Liver (tissue), 3 donors: ENCODE measurements at regions not wholly inside any gene's neighbourhood (a gene's known extent, or its start where the extent isn't known, plus 50 kb on each side); places are given as distances from the start of the nearest gene placed in this dataset.

Source experiments
- GABPA ChIP-seq, 2 donors: IDR thresholded peaks in 1 of 2; conservative IDR thresholded peaks in 1 of 2; 2 replicates each; pipeline ENCODE4 v1.6.1; 2016; ENCODE audit warnings: antibody characterized with exemption in 2 of 2, mild to moderate bottlenecking in 1 of 2, moderate library complexity in 1 of 2
- MAX ChIP-seq: IDR thresholded peaks from 2 replicates; pipeline ENCODE4 v1.6.1; 2016; ENCODE audit warnings: antibody characterized with exemption
- RXRA ChIP-seq, 2 donors: IDR thresholded peaks; 2 replicates each; pipeline ENCODE4 v1.6.1; 2017 to 2018; ENCODE audit warnings: antibody characterized with exemption in 2 of 2, mild to moderate bottlenecking in 1 of 2
- YY1 ChIP-seq: IDR thresholded peaks from 2 replicates; pipeline ENCODE4 v1.6.1; 2016; ENCODE audit warnings: antibody characterized with exemption, mild to moderate bottlenecking
- TF ChIP-seq, protein P1 (sequence below): fragments of 150-350 bp; IDR thresholded peaks from 2 replicates; pipeline ENCODE4 v1.5.1; 2017; ENCODE audit warnings: improper control_type of control experiment, low read depth, low read length; ENCODE audit not compliant: missing input control
- TF ChIP-seq, protein P2 (sequence below): IDR thresholded peaks from 2 replicates; pipeline ENCODE4 v1.6.1; 2016; ENCODE audit warnings: antibody characterized with exemption
- donor health status: healthy.
- donor health status: healthy.

- TF ChIP-seq RXRA (IDR thresholded peaks at IDR 0.05) (no peak), MAX (no peak), GABPA (IDR thresholded peaks at IDR 0.05 in 1 of 2, conservative IDR thresholded peaks at IDR 0.05 in 1 of 2) (no peak), YY1 (no peak)
- TF ChIP-seq, protein P1, sequence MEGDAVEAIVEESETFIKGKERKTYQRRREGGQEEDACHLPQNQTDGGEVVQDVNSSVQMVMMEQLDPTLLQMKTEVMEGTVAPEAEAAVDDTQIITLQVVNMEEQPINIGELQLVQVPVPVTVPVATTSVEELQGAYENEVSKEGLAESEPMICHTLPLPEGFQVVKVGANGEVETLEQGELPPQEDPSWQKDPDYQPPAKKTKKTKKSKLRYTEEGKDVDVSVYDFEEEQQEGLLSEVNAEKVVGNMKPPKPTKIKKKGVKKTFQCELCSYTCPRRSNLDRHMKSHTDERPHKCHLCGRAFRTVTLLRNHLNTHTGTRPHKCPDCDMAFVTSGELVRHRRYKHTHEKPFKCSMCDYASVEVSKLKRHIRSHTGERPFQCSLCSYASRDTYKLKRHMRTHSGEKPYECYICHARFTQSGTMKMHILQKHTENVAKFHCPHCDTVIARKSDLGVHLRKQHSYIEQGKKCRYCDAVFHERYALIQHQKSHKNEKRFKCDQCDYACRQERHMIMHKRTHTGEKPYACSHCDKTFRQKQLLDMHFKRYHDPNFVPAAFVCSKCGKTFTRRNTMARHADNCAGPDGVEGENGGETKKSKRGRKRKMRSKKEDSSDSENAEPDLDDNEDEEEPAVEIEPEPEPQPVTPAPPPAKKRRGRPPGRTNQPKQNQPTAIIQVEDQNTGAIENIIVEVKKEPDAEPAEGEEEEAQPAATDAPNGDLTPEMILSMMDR, result no peak
- TF ChIP-seq, protein P2, sequence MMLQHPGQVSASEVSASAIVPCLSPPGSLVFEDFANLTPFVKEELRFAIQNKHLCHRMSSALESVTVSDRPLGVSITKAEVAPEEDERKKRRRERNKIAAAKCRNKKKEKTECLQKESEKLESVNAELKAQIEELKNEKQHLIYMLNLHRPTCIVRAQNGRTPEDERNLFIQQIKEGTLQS, result no peak
Measured at GRCh38 chr14:26959972-26960660, 362.3 kb upstream of the NOVA1 start.
